ENCODE measurements at regions not wholly inside any gene's neighbourhood (a gene's known extent, or its start where the extent isn't known, plus 50 kb on each side); places are given as distances from the start of the nearest gene placed in this dataset.

- no peak for TF ChIP-seq CTCF (IDR thresholded peaks at IDR 0.05)
- H3K27ac ChIP-seq = no peak overlapping the region
- H3K4me3 ChIP-seq = no peak overlapping the region
- DNase-seq (ENCODE audit: low spot score) = no peak
- H3K9me3 ChIP-seq = no peaks in the 10 kb centered on the region
- ATAC-seq (ENCODE audit: insufficient number of reproducible peaks, low FRiP score, low read depth) = no peak
- H3K4me1 ChIP-seq (ENCODE audit: control insufficient read depth in 1 of 2, low read depth in 2 of 2) = no peaks in the 10 kb centered on the region
- no peaks in the 10 kb centered on the region for H3K27me3 ChIP-seq (replicated peaks; ENCODE audit: insufficient read depth)
- no peaks in the 10 kb centered on the region for H3K36me3 ChIP-seq
These were observed 106.3 kb upstream of the MID1 start for GRCh38 chrX:10726647-10727046.

- no peak overlapping the region for H3K27ac ChIP-seq
- no peak for TF ChIP-seq CTCF (IDR thresholded peaks at IDR 0.05)
- no peak for ATAC-seq (ENCODE audit: insufficient number of reproducible peaks, low FRiP score, low read depth)
These were observed 108.5 kb upstream of the MID1 start for GRCh38 chrX:10728806-10729389.

GRCh38 chrX:10739426-10739825, 119.0 kb upstream of the MID1 start:
- H3K36me3 ChIP-seq = no peaks in the 10 kb centered on the region
- H3K27ac ChIP-seq = no peak overlapping the region
- no peak for TF ChIP-seq CTCF (IDR thresholded peaks at IDR 0.05)
- H3K4me1 ChIP-seq (ENCODE audit: control insufficient read depth in 1 of 2, low read depth in 2 of 2) = no peaks in the 10 kb centered on the region
- ATAC-seq (ENCODE audit: insufficient number of reproducible peaks, low FRiP score, low read depth) (no peak), DNase-seq (ENCODE audit: low spot score) (no peak)
- H3K27me3 ChIP-seq (replicated peaks; ENCODE audit: insufficient read depth) = no peaks in the 10 kb centered on the region
- no peaks in the 10 kb centered on the region for H3K9me3 ChIP-seq
- H3K4me3 ChIP-seq = no peak overlapping the region

More at GRCh38 chrX:10728806-10729389, 108.5 kb upstream of the MID1 start:
- Histone ChIP-seq H3K9me3 (no peaks in the 10 kb centered on the region), H3K36me3 (no peaks in the 10 kb centered on the region), H3K4me1 (ENCODE audit: control insufficient read depth in 1 of 2, low read depth in 2 of 2) (no peaks in the 10 kb centered on the region), H3K27me3 (replicated peaks; ENCODE audit: insufficient read depth) (no peaks in the 10 kb centered on the region), H3K4me3 (no peak overlapping the region)
- DNase-seq (ENCODE audit: low spot score) = no peak

- TF ChIP-seq CTCF (IDR thresholded peaks at IDR 0.05) = no peak
- Histone ChIP-seq H3K4me3 (no peak overlapping the region), H3K4me1 (ENCODE audit: control insufficient read depth in 1 of 2, low read depth in 2 of 2) (no peaks in the 10 kb centered on the region), H3K36me3 (no peaks in the 10 kb centered on the region), H3K9me3 (no peaks in the 10 kb centered on the region), H3K27ac (no peak overlapping the region), H3K27me3 (replicated peaks; ENCODE audit: insufficient read depth) (no peaks in the 10 kb centered on the region)
- ATAC-seq (ENCODE audit: insufficient number of reproducible peaks, low FRiP score, low read depth) = no peak
- DNase-seq (ENCODE audit: low spot score) = no peak
These were observed 120.6 kb upstream of the MID1 start for GRCh38 chrX:10741003-10741402.

GRCh38 chrX:10741550-10741949, 121.2 kb upstream of the MID1 start:
- H3K36me3 ChIP-seq = no peaks in the 10 kb centered on the region
- no peaks in the 10 kb centered on the region for H3K4me1 ChIP-seq (ENCODE audit: control insufficient read depth in 1 of 2, low read depth in 2 of 2)
- no peak overlapping the region for H3K4me3 ChIP-seq
- no peak for DNase-seq (ENCODE audit: low spot score)
- TF ChIP-seq CTCF (IDR thresholded peaks at IDR 0.05) = no peak
- no peak overlapping the region for H3K27ac ChIP-seq
- H3K9me3 ChIP-seq = no peaks in the 10 kb centered on the region
- no peak for ATAC-seq (ENCODE audit: insufficient number of reproducible peaks, low FRiP score, low read depth)
- H3K27me3 ChIP-seq (replicated peaks; ENCODE audit: insufficient read depth) = no peaks in the 10 kb centered on the region
